Skin of body (tissue), 1 donor: ENCODE measurements at regions not wholly inside any gene's neighbourhood (a gene's known extent, or its start where the extent isn't known, plus 50 kb on each side); places are given as distances from the start of the nearest gene placed in this dataset.
A peak's percentile ranks its signal among the peaks of the same experiment; 100 is the strongest.
"Not testable (repeated sequence)": the region's sequence is repeated elsewhere in the genome, so short reads cannot be mapped to it uniquely, and the experiment has no call there.

Experiments
- DNase-seq: peaks from one replicate; lab custom pipeline; 2025; lab: John Stamatoyannopoulos, UW

GRCh38 chr16:86073763-86074493, 175.0 kb downstream of the IRF8 start:
- no peak for DNase-seq

GRCh38 chr16:86074651-86075487, 175.9 kb downstream of the IRF8 start:
- no peak for DNase-seq

GRCh38 chr16:86075488-86075785, 176.5 kb downstream of the IRF8 start:
- no peak for DNase-seq

GRCh38 chr16:86075839-86076440, 177.0 kb downstream of the IRF8 start:
- no peak for DNase-seq

GRCh38 chr16:86076606-86077005, 177.6 kb downstream of the IRF8 start:
- DNase-seq, result no peak

- DNase-seq, result no peak
Observed at GRCh38 chr16:86077243-86077940, 178.4 kb downstream of the IRF8 start.

GRCh38 chr16:86078121-86078600, 179.2 kb downstream of the IRF8 start:
- no peak for DNase-seq

- DNase-seq, result not testable (repeated sequence)
Observed at GRCh38 chr16:86078711-86079110, 179.7 kb downstream of the IRF8 start.

GRCh38 chr16:86079255-86079885, 180.4 kb downstream of the IRF8 start:
- no peak for DNase-seq

GRCh38 chr16:86080131-86080875, 181.3 kb downstream of the IRF8 start:
- DNase-seq, result peak; percentile 29

GRCh38 chr16:86080982-86081381, 182.0 kb downstream of the IRF8 start:
- no peak for DNase-seq

GRCh38 chr16:86082418-86083030, 183.6 kb downstream of the IRF8 start:
- DNase-seq, result no peak

- no peak for DNase-seq
Observed at GRCh38 chr16:86083382-86084002, 184.5 kb downstream of the IRF8 start.

- no peak for DNase-seq
Observed at GRCh38 chr16:86085161-86085611, 186.2 kb downstream of the IRF8 start.

- DNase-seq, result no peak
Observed at GRCh38 chr16:86085795-86086194, 186.8 kb downstream of the IRF8 start.

GRCh38 chr16:86086471-86086870, 187.5 kb downstream of the IRF8 start:
- no peak for DNase-seq

GRCh38 chr16:86087011-86087895, 188.3 kb downstream of the IRF8 start:
- no peak for DNase-seq

- no peak for DNase-seq
Observed at GRCh38 chr16:86087896-86088230, 188.9 kb downstream of the IRF8 start.

- DNase-seq, result no peak
Observed at GRCh38 chr16:86088287-86088686, 189.3 kb downstream of the IRF8 start.
